GM18498 (cell line): ENCODE measurements at regions not wholly inside any gene's neighbourhood (a gene's known extent, or its start where the extent isn't known, plus 50 kb on each side); places are given as distances from the start of the nearest gene placed in this dataset.
"Not testable (repeated sequence)": the region's sequence is repeated elsewhere in the genome, so short reads cannot be mapped to it uniquely, and the experiment has no call there.

ENCODE experiments used
- ATAC-seq: cut with Tn5 transposase; IDR thresholded peaks from one replicate; pipeline ENCODE4 v1.9.1; 2021; ENCODE audit warnings: mild to moderate bottlenecking, moderate library complexity; ENCODE audit not compliant: unreplicated experiment

DNA sequence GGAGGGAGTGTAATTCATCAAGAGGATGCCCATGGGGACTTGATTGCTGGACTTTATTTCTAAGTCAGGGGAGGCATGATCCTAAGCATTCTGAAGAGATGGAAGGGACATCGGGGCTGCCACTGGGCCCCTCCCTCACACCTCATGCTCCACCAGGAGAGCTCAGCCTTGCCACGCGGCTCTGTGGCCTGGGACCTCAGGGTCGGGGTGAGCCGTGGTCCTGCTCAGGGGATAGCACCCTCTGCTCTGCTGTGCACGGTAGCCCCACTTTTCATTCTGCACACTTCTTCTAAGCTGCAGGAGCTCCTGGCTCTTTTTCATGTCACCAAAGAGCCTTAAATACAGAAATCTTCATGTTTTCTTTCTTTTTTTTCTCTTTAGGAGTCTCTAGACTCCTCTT, 75.5 kb upstream of the DPP6 start:
- not testable (repeated sequence) for ATAC-seq

DNA sequence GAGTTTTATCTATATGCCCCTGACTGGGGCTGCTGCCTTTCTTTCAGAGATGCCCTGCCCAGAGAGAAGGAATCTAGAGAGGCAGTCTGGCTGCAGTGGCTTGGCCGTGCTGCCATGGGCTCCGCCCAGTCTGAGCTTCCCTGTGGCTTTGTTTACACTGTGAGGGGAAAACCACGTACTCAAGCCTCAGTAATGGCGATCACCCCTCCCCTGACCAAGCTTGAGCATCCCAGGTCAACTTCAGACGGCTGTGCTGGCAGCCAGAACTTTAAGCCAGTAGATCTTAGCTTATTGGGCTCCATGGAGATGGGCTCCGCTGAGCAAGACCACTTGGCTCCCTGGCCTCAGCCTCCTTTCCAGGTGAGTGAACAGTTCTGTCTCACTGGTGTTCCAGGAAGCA, 69.0 kb upstream of the DPP6 start:
- ATAC-seq = not testable (repeated sequence)

- not testable (repeated sequence) for ATAC-seq
These were observed 63.1 kb upstream of the DPP6 start for GRCh38 chr7:153989066-153989627.

DNA sequence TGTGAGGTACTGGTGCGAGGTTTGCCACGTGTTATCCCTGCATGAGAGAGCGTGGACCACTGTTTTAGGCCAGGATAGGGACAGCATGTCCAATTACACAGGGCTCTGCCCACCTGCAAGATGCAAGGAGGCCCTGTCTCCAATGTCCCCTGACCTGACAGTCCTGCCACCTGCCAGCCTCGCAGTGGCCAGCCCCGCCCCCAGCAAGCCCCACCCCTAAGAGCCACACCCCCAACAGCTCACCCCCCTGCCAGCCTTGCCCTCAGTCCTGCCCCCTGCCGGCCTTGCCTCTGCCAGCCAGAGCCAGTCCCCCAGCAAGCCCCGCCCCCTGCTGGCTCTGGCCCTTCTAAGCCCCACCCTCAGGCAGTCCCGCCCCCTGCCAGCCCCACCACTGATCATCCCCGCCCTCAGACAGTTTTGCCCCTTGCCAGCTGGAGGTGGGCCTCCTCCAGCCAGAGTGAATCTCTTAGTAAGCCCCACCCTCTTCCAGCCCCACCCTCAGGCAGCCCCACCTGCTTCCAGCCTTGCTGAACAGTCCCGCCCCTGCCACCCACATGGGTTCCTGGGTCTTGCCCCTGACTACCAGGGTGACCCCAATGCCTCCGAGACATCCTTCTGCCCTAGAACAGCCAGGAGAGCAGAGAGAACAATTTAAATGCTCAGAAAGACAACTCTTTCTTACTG, 62.3 kb upstream of the DPP6 start:
- not testable (repeated sequence) for ATAC-seq

DNA sequence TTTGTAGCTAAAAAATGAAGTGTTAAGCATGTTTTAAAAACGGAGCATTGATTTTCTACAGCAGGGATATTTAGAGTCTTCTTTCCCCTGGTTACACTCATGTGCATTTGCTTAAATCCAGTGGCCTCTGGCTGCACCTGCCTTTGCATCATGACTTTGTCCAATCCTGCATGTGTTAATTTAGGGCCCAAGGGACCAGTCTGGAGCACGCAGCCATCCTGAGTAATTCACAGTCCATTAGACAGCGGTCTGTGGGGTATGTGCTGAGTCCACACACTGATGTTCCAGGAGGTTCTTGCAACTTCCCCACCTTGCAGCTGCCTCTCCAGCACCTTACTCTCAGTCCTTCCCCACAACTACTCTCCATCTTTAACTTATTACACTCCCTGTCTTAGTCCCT, 60.7 kb upstream of the DPP6 start:
- ATAC-seq = not testable (repeated sequence)

DNA sequence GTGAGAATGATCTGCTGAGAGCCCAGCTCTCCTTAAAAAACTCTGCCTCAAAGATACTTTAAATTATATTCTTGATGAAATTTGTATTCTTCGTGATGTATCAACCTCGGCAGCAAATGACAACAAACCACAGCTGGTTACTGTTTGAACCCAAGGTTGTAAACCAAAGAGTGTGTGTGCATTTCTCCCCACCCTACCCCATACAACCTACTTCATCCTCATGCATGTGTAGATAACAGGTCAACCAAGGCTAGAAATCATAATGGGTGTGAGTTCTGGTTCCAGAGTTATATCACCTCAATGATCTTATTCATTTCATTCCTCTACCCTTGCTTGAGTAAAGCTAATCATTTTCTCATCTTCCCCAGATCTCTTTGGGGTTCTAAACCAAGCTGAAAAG, 58.8 kb upstream of the DPP6 start:
- ATAC-seq = not testable (repeated sequence)

DNA sequence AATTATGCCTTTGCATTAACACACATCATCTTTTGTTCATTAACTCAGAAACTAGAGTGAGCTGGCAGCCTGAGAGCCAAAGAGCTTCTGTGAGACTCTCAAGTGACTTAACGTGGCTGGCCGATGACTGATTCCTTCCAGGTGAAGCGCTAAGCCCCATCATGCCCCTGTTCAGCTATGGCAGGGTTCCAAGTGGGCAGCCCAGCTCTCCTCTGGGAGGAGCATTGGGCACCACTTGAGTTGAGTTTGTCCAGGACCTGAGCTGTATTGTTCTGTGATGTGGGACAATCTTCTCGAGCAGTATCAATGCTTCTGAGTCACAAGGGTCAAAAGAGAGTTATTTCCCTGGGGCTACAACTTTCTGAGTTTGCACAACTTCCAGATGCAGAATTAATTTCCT, 53.3 kb upstream of the DPP6 start:
- ATAC-seq = not testable (repeated sequence)
